HG03139 (cell line): ENCODE measurements at regions not wholly inside any gene's neighbourhood (a gene's known extent, or its start where the extent isn't known, plus 50 kb on each side); places are given as distances from the start of the nearest gene placed in this dataset.

Experiments
- ATAC-seq: cut with Tn5 transposase; IDR thresholded peaks from one replicate; pipeline ENCODE4 v1.9.1; 2021; ENCODE audit not compliant: unreplicated experiment

- ATAC-seq, result no peak
Observed at GRCh38 chr4:66095065-66095464, 424.8 kb upstream of the EPHA5 start.

DNA sequence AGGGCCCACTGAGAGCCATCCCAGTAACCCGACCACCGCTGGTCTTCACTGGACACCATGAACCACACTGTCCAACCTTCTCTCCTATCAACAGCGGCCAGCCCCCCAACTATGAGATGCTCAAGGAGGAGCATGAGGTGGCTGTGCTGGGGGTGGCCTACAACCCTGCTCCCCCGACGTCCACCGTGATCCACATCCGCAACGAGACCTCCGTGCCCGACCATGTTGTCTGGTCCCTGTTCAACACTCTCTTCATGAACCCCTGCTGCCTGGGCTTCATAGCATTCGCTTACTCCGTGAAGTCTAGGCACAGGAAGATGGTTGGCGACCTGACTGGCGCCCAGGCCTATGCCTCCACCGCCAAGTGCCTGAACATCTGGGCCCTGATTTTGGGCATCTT, 423.8 kb upstream of the EPHA5 start:
- ATAC-seq, result no peak

GRCh38 chr4:66091786-66092185, 421.5 kb upstream of the EPHA5 start:
- no peak for ATAC-seq

DNA sequence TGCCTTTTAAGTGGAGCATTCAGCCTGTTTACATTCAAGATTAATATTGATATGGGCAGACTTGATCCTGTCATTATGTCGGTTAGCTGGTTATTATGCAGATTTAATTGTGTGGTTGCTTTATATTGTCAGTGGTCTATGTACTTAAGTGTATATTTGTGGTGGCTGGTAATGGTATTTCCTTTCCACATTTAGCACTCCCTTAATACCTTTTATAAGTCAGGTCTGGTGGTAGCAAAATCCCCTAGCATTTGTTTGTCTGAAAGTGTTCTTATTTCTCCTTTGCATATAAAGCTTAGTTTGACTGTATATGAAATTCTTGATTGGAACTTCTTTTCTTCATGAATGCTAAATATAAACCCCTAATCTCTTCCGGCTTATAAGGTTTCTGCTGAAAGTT, 403.7 kb upstream of the EPHA5 start:
- ATAC-seq, result no peak

- no peak for ATAC-seq
Observed at GRCh38 chr4:66071911-66072310, 401.6 kb upstream of the EPHA5 start.

DNA sequence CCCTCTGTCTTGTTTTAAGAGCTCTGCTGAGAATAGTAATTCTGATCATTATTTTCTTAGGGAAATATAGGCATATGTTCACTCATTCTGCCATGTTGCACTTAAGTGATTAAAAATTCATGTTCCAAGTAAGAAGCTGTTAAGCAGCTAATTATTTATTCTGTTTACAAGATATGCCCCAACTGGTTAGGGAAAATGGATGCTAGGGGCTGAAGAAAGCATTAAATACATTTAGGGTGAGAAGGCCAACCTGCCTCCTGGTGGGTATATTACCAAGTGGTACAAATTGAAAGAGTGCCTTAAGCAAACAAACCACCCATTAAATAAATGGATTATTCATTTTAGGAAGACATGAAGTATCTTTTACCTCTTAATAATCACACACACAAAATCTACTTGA, 392.6 kb upstream of the EPHA5 start:
- no peak for ATAC-seq

GRCh38 chr4:66062044-66062443, 391.8 kb upstream of the EPHA5 start:
- no peak for ATAC-seq

GRCh38 chr4:66059556-66059955, 389.3 kb upstream of the EPHA5 start:
- ATAC-seq, result no peak

DNA sequence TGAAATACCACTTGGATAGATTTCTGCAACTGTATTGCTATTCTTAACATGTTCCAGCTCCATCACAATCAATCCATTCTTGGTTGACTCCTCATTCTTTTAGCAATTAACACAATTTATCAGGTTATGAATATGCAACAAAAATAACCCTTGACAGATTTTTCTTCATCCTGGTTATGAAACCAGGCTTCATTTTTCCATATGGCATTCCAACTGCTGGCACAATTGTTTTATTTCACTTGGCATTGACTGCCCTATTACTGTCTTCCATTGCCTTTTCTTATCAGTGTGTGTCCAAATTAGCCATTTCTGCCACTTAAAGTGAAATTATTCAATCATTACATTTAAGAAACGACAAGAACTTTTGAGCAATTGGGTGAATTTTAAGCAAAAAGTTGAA, 388.8 kb upstream of the EPHA5 start:
- no peak for ATAC-seq

DNA sequence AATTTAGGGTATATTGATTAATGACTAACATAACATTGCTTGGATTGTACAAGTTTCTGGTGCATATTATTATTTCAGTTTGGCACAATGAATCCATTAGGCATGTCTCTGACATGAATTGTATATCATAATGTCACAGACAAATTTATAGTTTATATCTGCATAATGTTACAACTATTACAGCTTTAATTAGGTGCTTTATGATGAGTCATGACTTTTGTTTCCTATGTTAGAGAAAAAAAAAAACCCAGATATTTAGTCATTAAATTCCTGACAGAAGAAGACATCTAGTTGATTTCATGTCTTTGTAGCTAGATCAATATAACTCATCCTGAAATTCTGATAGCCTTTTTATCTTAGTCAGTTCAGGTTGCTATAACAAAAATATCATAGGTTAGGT, 385.7 kb upstream of the EPHA5 start:
- ATAC-seq, result no peak

DNA sequence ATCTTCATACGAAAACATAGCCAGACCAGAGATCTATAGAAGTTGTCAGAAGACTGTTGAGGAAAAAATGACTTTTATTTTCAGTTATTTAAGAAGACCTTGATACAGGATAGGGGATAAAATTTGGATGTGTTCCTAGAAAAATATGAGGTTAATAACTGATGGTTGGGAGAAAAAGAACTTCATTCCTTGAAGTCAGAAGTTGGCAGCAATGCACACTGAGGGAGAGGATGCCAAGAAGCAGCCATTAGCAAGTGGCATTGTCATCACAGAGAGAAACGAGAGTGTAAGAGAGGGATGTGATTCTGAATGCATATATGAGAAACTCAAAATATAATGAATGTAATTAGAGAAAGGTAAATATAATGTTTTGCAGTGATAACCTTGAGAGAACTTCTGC, 382.1 kb upstream of the EPHA5 start:
- ATAC-seq, result no peak

DNA sequence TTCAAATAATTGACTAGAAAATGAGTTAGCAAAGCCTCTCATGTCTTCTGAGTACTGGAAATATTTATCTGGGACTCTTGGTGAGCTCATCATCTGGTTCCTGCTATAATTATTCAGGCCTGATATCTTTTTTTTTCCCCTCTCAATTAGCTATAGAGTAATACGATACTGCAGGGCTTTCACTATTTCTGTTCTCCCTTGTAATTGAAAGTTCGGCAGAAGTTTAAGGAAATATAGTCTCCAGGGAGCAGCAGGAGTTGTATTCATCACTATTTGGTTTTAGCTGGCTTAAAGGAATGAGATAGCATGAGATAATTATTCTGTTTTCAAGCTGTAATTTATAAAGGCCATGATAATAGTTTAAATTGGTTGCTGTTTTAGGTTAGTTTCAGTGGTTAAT, 378.6 kb upstream of the EPHA5 start:
- ATAC-seq, result no peak

DNA sequence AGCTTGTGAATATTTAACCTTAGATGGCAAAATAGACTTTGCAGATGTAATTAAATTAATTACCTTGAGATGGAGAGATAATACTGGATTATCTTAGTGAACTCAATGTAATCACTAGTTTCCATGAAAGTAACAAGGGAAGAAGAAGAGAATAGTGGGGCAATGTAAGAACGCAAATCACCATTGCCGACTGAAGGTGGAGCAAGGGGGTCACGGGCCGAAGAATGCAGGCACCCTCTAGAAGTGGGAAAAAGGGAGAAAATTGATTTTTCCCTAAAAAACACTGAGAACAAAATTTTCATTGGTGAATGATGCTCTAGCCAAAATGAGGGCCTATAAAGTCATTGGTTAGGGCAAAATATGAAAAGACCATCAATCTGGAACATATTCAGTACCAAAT, 375.6 kb upstream of the EPHA5 start:
- no peak for ATAC-seq

- ATAC-seq, result no peak
Observed at GRCh38 chr4:66035701-66036100, 365.4 kb upstream of the EPHA5 start.

GRCh38 chr4:66034671-66035070, 364.4 kb upstream of the EPHA5 start:
- no peak for ATAC-seq

DNA sequence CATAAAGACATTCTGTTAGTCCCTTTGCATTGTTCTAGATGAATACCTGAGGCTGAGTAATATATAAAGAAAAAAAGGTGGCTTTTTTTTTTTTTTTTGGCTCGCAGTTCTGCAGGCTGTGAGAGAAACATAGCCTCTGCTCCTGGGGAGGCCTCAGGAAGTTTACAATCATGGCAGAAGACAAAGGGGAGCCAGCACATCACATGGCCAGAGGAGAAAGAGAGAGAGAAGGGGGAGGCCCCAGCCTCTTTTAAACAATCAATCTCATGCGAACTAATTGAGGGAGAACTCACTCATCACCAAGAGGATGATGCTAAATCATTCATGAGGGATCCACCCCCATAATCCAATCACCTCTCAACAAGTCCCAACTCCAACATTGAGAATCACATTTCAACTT, 364.0 kb upstream of the EPHA5 start:
- ATAC-seq, result no peak

DNA sequence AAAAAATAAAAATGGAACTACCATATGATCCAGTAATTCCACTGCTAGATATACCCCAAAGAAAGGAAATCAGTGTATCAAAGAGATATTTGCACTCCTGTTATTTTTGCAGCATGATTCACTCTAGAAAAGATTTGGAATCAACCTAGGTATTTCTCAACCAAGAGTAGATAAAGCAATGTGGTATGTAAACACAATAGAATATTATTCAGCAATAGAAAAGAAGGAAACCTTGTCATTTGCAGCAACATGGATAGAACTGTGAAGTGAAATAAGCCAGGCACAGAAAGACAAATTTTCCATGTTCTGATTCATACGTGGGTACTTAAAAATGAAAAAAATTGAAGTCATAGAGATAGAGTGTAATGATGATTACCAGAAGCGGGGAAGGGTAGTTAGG, 362.3 kb upstream of the EPHA5 start:
- ATAC-seq, result no peak

GRCh38 chr4:66028668-66029067, 358.4 kb upstream of the EPHA5 start:
- ATAC-seq, result no peak

DNA sequence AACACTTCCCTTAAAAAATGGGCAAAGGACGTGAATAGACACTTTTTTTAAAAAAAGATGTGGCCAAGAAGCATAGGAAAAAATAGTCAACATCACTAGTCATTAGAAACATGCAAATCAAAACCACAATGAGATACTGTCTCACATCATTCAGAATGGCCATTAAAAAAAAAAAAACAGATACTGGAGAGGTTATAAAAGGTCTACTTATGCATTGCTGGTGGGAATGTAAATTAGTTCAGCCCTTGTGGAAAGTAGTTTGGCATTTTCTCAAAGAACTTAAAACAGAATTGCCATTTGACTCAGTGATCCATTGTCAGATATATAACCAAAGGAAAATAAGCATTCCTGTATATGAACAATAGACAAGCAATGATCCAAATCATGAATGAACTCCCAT, 352.8 kb upstream of the EPHA5 start:
- ATAC-seq, result no peak

- ATAC-seq, result no peak
Observed at GRCh38 chr4:66017671-66018070, 347.4 kb upstream of the EPHA5 start.

DNA sequence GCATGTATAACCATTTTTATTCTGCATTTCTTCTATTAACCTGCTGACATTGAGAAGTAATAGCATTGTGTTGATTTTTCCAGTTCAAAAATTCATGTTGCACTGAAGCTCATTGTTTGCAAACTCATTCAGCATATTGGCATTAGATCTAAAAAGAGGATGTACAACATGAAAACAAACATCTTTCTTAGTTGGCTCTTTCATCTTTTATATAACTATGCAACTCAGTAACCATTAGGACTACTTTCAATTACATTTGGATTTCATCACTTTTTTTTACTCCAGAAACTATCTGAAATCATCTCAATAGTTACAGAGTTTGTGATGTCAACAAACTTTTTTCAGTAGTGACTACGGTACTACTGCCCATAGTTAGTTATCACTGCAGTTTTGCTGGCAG, 346.0 kb upstream of the EPHA5 start:
- no peak for ATAC-seq

DNA sequence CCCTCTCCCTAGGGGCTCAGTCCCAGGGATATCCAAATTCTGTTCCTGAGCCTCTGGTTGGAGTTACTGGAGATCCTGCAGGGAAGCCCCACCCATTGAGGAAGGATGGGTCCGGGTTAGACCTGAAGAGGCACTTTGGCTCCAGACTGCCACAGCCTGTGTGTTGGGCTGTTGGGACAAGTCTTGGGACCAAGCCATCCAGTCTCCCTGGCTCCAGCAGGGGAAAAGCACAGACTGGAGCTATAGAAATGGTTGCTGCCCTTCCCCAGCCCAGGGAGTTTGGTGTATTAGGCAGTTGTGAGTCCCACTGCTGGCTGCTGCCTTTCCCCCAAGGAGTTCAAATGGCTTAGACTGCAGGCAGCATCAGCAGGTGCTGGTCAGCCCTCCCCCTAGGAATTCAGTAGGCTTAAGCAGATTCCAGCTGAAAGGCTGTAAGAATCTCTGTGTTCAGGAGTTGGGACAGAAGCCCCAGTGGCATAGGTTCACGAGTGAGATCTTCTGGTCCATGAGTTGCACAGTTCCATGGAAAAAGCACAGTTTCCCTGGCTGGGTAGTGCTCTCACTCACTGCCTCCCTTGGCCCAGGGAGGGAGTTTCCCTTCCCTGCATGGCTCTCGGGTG, 344.0 kb upstream of the EPHA5 start:
- ATAC-seq, result no peak

GRCh38 chr4:66000510-66001117, 330.3 kb upstream of the EPHA5 start:
- no peak for ATAC-seq
